Stomach (tissue), 8 donors: ENCODE measurements at regions not wholly inside any gene's neighbourhood (a gene's known extent, or its start where the extent isn't known, plus 50 kb on each side); places are given as distances from the start of the nearest gene placed in this dataset.

Experiments used
- DNase-seq, 2 donors: peaks; one replicate each; pipeline versions ENCODE4 v3.0.0 to v3.0.0-alpha.2; 2013 to 2019
- H3K27ac ChIP-seq, 5 donors: fragments of 200-600 bp in 4 of 5; sonication (generic) in 4 of 5; one replicate each; pipeline ENCODE4 v1.5.1; 2013 to 2019; ENCODE audit warnings: mild to moderate bottlenecking in 1 of 5, moderate library complexity in 1 of 5
- H3K27me3 ChIP-seq, 3 donors: fragments of 200-600 bp; sonication (generic); one replicate each; pipeline ENCODE4 v1.5.1; 2017 to 2019; ENCODE audit warnings: mixed run types in 1 of 3
- H3K36me3 ChIP-seq, 4 donors: fragments of 200-600 bp; sonication (generic); 1 replicate in 3 of 4; 2 replicates in 1 of 4; pipeline ENCODE4 v1.5.1; 2016 to 2019
- H3K4me1 ChIP-seq, 4 donors: fragments of 200-600 bp; sonication (generic); one replicate each; pipeline ENCODE4 v1.5.1; 2016 to 2019
- H3K4me3 ChIP-seq, 4 donors: fragments of 200-600 bp; sonication (generic) in 3 of 4; one replicate each; pipeline ENCODE4 v1.5.1; 2016 to 2019; ENCODE audit warnings: mild to moderate bottlenecking in 1 of 4
- H3K9me3 ChIP-seq, 4 donors: fragments of 200-600 bp; sonication (generic); one replicate each; pipeline ENCODE4 v1.5.1; 2016 to 2019
- CTCF ChIP-seq, 7 experiments: fragments of 450-650 bp in 4 of 7; fragments of 200-600 bp in 3 of 7; sonication (generic) in 3 of 7; IDR thresholded peaks; one replicate each; pipeline ENCODE4 v1.5.1; 2016 to 2019; ENCODE audit warnings: antibody characterized with exemption in 7 of 7, control low read depth in 2 of 7, mild to moderate bottlenecking in 1 of 7
- EP300 ChIP-seq: sonication (generic); formaldehyde crosslinking; IDR thresholded peaks from one replicate; pipeline ENCODE4 v1.6.1; 2017; ENCODE audit warnings: antibody characterized with exemption
- POLR2A ChIP-seq, 4 donors: fragments of 450-650 bp; IDR thresholded peaks; one replicate each; pipeline ENCODE4 v1.6.1; 2016; ENCODE audit warnings: antibody characterized with exemption in 4 of 4, control low read depth in 2 of 4, mild to moderate bottlenecking in 1 of 4, moderate library complexity in 1 of 4
- POLR2AphosphoS5 ChIP-seq, 3 donors: sonication (generic); formaldehyde crosslinking; IDR thresholded peaks; one replicate each; pipeline ENCODE4 v1.6.1; 2016; ENCODE audit warnings: antibody characterized with exemption in 3 of 3
- WGBS, 5 donors: extraction: QIAGEN DNeasy Blood & Tissue Kit in 3 of 5; methylation state at CpG; one replicate each; pipeline versions ENCODE4 v1.1.5 to v1.1.7; 2013 to 2018; 5-methylcytosine and 5-hydroxymethylcytosine counted together
- intact Hi-C: fragments of 100-400 bp; cut with DNase I; formaldehyde crosslinking; loops from one replicate; pipeline ENCODE4 v1.15.1; 2023; ENCODE audit warnings: low total_unique reads
- donor health status: healthy with polysubstance abuse.
- donor health status: Bipolar disorder and iron deficiency.
- donor health status: healthy.

GRCh38 chr9:7305677-7306076 lies 493.9 kb downstream of the DMAC1 start:
- WGBS, 5 donors: 82 to 92% (median 87%) methylated on average over 3 of the region's 3 CpGs
- H3K27ac ChIP-seq: no peak overlapping the region
- H3K4me3 ChIP-seq: no peak overlapping the region
- DNase-seq: no peak
- no peak for TF ChIP-seq CTCF (IDR thresholded peaks at IDR 0.05)
- no peak for TF ChIP-seq POLR2AphosphoS5 (IDR thresholded peaks at IDR 0.05)
- TF ChIP-seq POLR2A (IDR thresholded peaks at IDR 0.05): no peak
- no peak for TF ChIP-seq EP300
- intact Hi-C loops: no loop called here
- no peaks in the 10 kb centered on the region for H3K27me3 ChIP-seq
- peaks cover 0 to 32% (median 22%) of the 10 kb centered on the region in 4 donors for H3K9me3 ChIP-seq
- H3K36me3 ChIP-seq: no peaks in the 10 kb centered on the region
- H3K4me1 ChIP-seq: no peaks in the 10 kb centered on the region

- TF ChIP-seq CTCF (IDR thresholded peaks at IDR 0.05) (no peak), POLR2A (IDR thresholded peaks at IDR 0.05) (no peak), EP300 (no peak), POLR2AphosphoS5 (IDR thresholded peaks at IDR 0.05) (no peak)
- no peaks in the 10 kb centered on the region for H3K27me3 ChIP-seq
- no peak overlapping the region for H3K4me3 ChIP-seq
- 67 to 78% (median 68%) methylated on average over 5 of the region's 5 CpGs for WGBS, 5 donors
- no peak for DNase-seq
- no peak overlapping the region for H3K27ac ChIP-seq
- peaks cover 0 to 21% (median 12%) of the 10 kb centered on the region in 4 donors for H3K9me3 ChIP-seq
- no peaks in the 10 kb centered on the region for H3K4me1 ChIP-seq
- no peaks in the 10 kb centered on the region for H3K36me3 ChIP-seq
- intact Hi-C loops: no loop called here
Measured at GRCh38 chr9:7304627-7304995, 495.0 kb downstream of the DMAC1 start.

GRCh38 chr9:7303907-7304626 lies 495.5 kb downstream of the DMAC1 start:
- no peaks in the 10 kb centered on the region for H3K27me3 ChIP-seq
- H3K9me3 ChIP-seq: peaks cover 0 to 16% (median 6%) of the 10 kb centered on the region in 4 donors
- H3K4me1 ChIP-seq: no peaks in the 10 kb centered on the region
- H3K4me3 ChIP-seq: no peak overlapping the region
- intact Hi-C loops: no loop called here
- TF ChIP-seq POLR2AphosphoS5 (IDR thresholded peaks at IDR 0.05): no peak
- no peak for TF ChIP-seq POLR2A (IDR thresholded peaks at IDR 0.05)
- TF ChIP-seq CTCF (IDR thresholded peaks at IDR 0.05): no peak
- no peak for TF ChIP-seq EP300
- H3K36me3 ChIP-seq: no peaks in the 10 kb centered on the region
- no peak for DNase-seq
- H3K27ac ChIP-seq: no peak overlapping the region
- 51 to 75% (median 67%) methylated on average over 10 of the region's 10 CpGs for WGBS, 5 donors

- TF ChIP-seq POLR2AphosphoS5 (IDR thresholded peaks at IDR 0.05) (no peak), POLR2A (IDR thresholded peaks at IDR 0.05) (no peak), CTCF (IDR thresholded peaks at IDR 0.05) (no peak), EP300 (no peak)
- Histone ChIP-seq H3K27ac (no peak overlapping the region), H3K27me3 (no peaks in the 10 kb centered on the region), H3K4me3 (no peak overlapping the region), H3K36me3 (no peaks in the 10 kb centered on the region), H3K9me3 (no peaks in the 10 kb centered on the region), H3K4me1 (no peaks in the 10 kb centered on the region)
- WGBS, 5 donors: 77 to 92% (median 86%) methylated on average over 3 of the region's 3 CpGs
- intact Hi-C loops: no loop called here
- DNase-seq: no peak
Measured at GRCh38 chr9:7300484-7300883, 499.1 kb downstream of the DMAC1 start.
